ENCODE measurements at regions not wholly inside any gene's neighbourhood (a gene's known extent, or its start where the extent isn't known, plus 50 kb on each side); places are given as distances from the start of the nearest gene placed in this dataset.
"Not testable (repeated sequence)": the region's sequence is repeated elsewhere in the genome, so short reads cannot be mapped to it uniquely, and the experiment has no call there.

- TF ChIP-seq CTCF (conservative IDR thresholded peaks at IDR 0.05; ENCODE audit: low read length) = no peak
Measured at GRCh38 chr5:25241981-25242380, 597.2 kb upstream of the CDH10 start.

GRCh38 chr5:25238720-25239119 lies 593.9 kb upstream of the CDH10 start:
- DNase-seq (ENCODE audit: low read depth) = not testable (repeated sequence)

More at GRCh38 chr5:25241981-25242380, 597.2 kb upstream of the CDH10 start:
- no peak overlapping the region for H3K4me3 ChIP-seq (ENCODE audit: low read length)
- DNase-seq (ENCODE audit: low read depth) = no peak

GRCh38 chr5:25224316-25224982 lies 579.7 kb upstream of the CDH10 start:
- TF ChIP-seq CTCF (conservative IDR thresholded peaks at IDR 0.05; ENCODE audit: low read length) = no peak
- no peak for DNase-seq (ENCODE audit: low read depth)
- H3K4me3 ChIP-seq (ENCODE audit: low read length) = no peak overlapping the region

More at GRCh38 chr5:25238720-25239119, 593.9 kb upstream of the CDH10 start:
- H3K4me3 ChIP-seq (ENCODE audit: low read length) = not testable (repeated sequence)

- not testable (repeated sequence) for DNase-seq (ENCODE audit: low read depth)
Measured at GRCh38 chr5:25199902-25200301, 555.1 kb upstream of the CDH10 start.

GRCh38 chr5:25190521-25191000 lies 545.8 kb upstream of the CDH10 start:
- H3K4me3 ChIP-seq (ENCODE audit: low read length) = no peak overlapping the region
- TF ChIP-seq CTCF (conservative IDR thresholded peaks at IDR 0.05; ENCODE audit: low read length) = no peak
- no peak for DNase-seq (ENCODE audit: low read depth)

More at GRCh38 chr5:25199902-25200301, 555.1 kb upstream of the CDH10 start:
- H3K4me3 ChIP-seq (ENCODE audit: low read length) = not testable (repeated sequence)

GRCh38 chr5:25181249-25181648 lies 536.5 kb upstream of the CDH10 start:
- no peak for DNase-seq (ENCODE audit: low read depth)
- TF ChIP-seq CTCF (conservative IDR thresholded peaks at IDR 0.05; ENCODE audit: low read length) = no peak
- no peak overlapping the region for H3K4me3 ChIP-seq (ENCODE audit: low read length)

- not testable (repeated sequence) for DNase-seq (ENCODE audit: low read depth); H3K4me3 ChIP-seq (ENCODE audit: low read length)
Measured at GRCh38 chr5:25162616-25163015, 517.8 kb upstream of the CDH10 start.

GRCh38 chr5:25160891-25161290 lies 516.1 kb upstream of the CDH10 start:
- no peak for TF ChIP-seq CTCF (conservative IDR thresholded peaks at IDR 0.05; ENCODE audit: low read length)
- no peak overlapping the region for H3K4me3 ChIP-seq (ENCODE audit: low read length)
- no peak for DNase-seq (ENCODE audit: low read depth)

- TF ChIP-seq CTCF (conservative IDR thresholded peaks at IDR 0.05; ENCODE audit: low read length) = no peak
- no peak overlapping the region for H3K4me3 ChIP-seq (ENCODE audit: low read length)
- DNase-seq (ENCODE audit: low read depth) = no peak
Measured at GRCh38 chr5:25150819-25151218, 506.0 kb upstream of the CDH10 start.

Data from AG10803 (cell line).